ENCODE measurements at regions not wholly inside any gene's neighbourhood (a gene's known extent, or its start where the extent isn't known, plus 50 kb on each side); places are given as distances from the start of the nearest gene placed in this dataset.
"Not testable (repeated sequence)": the region's sequence is repeated elsewhere in the genome, so short reads cannot be mapped to it uniquely, and the experiment has no call there.

DNA sequence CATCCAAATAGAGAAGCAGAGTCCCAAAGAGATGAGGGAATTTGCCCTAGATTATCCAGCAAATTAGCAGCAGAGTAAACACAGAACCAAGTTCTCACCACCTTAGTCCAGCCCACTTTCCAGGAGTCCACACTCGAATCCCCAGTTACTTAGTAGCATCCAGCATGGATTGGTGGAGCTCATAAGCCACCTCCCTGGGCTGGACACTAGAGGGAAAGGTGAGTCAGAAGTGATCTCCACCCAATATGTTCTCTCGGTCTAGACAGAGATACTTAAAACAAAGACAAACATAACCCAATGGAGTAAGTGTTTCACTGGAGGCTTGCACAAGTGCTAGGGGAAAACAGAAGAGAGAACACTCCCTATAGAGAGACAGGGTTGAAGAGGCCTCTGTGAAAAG, 105.1 kb upstream of the CPEB2 start:
- no peak for DNase-seq
- intact Hi-C loops (cut with DNase I): no loop called here

DNA sequence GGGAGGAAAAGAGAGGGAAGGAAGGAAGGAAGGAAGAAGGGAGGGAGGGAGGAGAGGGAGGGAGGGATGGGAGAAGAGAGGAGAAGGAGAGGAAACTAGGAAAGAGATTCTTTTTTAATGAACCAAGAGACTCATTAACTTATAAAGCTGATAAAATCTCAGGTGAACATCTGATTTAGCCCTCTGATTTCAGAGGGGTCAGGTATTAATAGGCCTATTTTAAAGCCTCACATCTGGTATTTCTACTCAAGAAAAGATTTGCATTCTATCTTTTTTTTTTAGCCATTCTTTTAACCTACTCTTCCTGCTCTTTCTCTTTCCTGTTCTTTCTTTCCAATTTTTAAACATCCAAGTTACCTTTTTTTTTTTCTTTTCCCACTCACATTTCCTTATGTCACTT, 103.3 kb upstream of the CPEB2 start:
- DNase-seq: no peak
- intact Hi-C loops (cut with DNase I): no loop called here

DNA sequence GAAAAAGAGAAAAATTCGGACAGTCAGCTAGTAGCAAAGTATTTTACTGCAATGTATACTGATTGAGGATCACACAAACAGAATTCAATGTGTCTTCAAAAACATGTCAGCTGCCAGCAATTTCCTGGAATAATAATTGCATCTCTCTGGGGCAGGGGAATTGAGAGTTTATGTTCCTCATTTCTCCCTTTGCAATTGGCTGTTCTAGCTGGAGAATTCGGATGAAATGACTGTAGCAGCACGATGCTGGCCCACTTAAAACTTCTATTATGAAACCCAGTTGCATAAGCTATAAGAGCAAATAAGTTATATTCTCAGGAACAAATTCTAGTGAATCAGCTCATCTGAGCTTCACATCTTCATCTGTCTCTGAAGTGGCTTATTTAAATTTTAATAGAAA, 99.9 kb upstream of the CPEB2 start:
- DNase-seq: no peak
- intact Hi-C loops (cut with DNase I): no loop called here

DNA sequence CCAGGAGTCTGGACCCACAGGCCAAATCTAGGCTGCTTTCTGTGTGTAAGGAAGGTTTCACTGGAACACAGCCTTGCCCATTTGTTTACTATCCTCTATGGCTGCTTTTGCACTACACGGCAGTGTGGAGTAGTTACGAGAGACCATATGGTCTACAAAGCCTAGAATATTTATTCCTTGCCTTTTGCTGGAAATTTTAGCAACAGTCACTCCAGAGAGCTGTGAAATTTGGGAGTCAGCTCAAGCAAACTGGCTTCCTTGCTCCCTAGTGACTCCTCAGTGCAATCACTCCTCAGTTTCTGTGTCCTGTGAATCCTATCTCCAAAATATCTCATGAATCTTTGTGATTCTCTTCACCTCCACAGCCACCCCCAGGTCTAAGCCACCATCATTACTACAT, 99.0 kb upstream of the CPEB2 start:
- intact Hi-C loops (cut with DNase I): no loop called here

DNA sequence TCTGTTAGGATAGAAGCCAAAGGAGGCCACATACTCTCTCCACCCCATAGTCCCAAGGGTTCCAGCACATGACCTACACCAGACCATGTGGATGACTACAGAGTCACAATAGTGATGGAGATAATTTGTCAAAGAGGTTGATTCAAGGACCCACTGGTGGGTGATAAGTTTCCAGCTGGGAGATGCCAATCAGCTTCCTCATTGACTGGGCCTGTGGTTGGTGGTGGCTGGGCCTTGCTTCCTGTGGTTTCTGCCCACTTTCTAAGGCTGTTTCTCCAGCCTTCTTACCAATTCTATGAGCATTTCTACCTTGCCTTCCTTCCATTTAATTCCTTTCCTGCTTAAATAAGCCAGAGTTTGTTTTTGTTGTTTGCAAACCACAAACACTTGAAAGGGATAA, 95.5 kb upstream of the CPEB2 start:
- DNase-seq: no peak
- intact Hi-C loops (cut with DNase I): no loop called here

More for the DNA sequence above, 99.0 kb upstream of the CPEB2 start:
- no peak for DNase-seq

DNA sequence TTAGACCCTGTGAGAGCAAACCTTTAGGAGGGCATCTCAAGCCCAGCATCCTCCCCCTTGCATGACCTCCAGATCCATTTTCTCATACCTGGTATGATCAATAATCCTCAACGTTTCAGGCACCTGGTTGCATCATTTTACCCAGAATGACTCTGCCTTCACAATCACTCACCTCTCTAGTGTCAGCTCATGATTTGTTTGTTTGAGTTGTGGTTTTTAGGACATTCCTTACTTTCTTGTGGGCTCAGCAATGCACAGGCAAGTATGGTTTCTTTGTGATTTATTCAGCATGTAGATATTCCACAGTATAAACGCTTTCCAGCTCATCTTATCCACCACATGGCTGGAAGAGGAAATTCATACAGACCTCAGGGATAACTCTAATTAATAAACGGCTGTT, 93.6 kb upstream of the CPEB2 start:
- intact Hi-C loops (cut with DNase I): no loop called here
- DNase-seq: no peak

DNA sequence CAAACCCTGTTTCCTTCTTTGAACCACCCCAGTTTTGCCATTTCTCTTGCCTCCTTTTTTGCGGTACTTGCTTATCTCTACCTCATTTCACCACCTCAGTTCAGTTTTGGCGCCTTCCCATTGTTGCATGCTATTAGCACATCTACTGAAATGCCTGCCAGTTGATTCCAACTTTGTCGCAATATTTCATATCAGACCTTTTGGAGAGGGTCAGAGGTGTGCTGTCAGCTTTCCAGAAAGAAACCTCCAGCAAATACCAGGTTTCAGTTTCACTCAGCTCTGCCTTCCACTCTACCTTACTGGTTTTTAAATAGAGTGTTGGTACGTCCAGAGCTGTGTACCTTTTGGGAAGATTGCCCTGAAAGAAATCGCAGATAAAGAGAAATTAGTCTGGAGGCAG, 91.9 kb upstream of the CPEB2 start:
- intact Hi-C loops (cut with DNase I): no loop called here
- DNase-seq: no peak

DNA sequence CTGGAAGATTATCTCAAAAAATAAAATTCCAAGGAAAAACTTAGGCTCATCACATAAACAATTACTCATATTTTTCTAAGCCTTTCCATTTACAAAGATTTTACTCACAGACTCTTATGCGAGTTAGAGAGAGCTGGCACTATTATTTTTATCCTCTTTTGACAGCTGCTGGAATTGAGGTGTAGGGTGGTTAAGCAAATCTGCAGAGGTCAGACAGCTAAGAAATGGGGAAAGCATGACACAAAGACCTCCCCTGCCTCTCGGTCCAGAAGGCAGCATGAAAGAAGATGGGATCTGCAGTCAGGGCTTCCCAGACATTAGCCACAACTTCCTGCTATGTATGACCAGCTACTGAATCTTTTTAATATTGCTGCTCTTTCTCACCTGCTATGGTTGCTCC, 89.9 kb upstream of the CPEB2 start:
- intact Hi-C loops (cut with DNase I): no loop called here
- no peak for DNase-seq

DNA sequence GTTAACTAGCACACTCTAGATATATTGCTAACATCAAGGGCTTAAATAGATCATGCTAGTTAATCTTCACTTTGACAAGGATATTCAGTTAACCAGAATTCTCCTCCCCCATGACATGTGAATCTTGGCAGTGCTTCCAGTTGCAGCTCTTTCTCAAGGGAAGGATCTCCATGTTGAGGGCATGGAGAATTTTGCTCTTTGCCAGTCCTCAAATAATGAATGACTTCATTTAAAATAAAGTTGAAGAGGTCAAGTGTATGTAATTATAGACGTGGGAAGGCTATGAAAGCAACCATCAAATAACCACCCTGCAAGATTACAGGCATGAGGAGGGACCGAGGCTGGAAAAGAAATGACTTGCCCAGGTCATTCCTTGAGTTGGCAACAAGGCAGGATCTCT, 87.3 kb upstream of the CPEB2 start:
- intact Hi-C loops (cut with DNase I): no loop called here
- no peak for DNase-seq

DNA sequence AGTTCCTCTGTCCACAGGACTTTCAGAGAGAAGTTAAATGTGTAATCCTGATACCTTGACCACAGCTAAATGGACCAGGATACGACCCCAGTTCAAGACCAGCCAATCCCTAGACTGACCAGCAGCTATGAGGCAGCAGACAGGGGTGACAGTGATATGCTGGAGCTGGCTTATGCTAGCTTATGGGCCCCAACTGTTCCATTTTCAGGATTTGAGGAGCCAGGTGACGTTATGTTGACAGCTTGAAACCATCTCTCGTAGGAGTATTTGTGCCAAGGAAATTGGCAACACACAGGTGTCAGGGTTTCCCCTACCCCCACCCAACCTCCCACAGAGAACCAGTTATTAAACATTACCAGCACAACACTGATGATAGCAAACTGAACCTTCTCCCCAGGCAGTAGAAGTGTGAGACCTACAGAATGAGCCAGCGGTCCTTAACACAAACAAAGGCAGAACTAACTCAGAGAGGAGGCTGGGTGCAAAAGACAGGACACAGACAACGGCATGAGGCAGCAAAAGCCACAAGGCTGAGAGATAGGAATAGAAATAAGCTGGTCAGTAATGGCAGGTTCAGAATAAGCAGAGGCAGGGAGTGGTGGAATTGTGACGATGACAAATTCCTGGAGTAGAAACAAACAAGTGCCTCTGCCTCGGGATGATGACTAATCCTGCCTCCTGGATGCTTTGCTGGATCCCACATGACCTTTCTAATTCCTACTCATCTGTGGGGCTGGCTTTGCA, 85.6 kb upstream of the CPEB2 start:
- peak in 1 of 10 donors; percentile 22 for DNase-seq
- intact Hi-C loops (cut with DNase I): no loop called here

DNA sequence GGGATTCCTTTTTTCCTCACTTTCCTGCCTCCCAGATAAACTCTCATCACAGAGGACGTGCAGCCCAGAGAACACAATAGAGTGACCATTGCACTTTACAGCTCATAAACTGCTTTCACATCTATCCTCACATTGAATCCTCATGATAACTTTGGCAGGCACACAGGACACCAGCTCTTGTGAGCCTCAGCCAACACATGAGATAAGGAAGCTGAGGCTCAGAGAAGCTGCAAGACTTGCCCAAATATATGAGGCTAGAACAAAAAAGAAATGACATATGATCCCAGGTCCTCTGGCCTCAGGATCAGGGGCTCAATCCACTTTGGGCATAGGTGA, 85.0 kb upstream of the CPEB2 start:
- no peak for DNase-seq

DNA sequence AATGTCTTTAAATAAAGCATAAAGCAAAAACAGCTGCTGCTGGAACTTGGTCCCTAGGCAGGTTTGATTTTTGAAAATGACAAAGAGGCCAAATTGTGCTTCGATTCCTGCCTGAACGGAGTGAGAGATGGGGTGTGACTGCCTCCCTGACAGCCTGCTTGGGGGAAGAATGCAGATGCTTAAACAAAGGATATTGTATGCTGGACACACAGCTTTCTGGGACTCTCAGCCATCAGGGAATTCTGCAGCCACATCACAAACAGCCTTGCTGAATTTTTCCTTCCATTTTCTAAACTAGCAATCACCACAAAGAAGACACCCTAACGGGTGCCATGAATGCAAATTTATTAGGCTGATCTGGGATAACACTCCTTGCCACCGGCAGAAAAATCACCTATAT, 83.9 kb upstream of the CPEB2 start:
- DNase-seq: peak in 1 of 10 donors; percentile 37
- intact Hi-C loops (cut with DNase I): no loop called here

More for the DNA sequence above, 85.0 kb upstream of the CPEB2 start:
- intact Hi-C loops (cut with DNase I): no loop called here

DNA sequence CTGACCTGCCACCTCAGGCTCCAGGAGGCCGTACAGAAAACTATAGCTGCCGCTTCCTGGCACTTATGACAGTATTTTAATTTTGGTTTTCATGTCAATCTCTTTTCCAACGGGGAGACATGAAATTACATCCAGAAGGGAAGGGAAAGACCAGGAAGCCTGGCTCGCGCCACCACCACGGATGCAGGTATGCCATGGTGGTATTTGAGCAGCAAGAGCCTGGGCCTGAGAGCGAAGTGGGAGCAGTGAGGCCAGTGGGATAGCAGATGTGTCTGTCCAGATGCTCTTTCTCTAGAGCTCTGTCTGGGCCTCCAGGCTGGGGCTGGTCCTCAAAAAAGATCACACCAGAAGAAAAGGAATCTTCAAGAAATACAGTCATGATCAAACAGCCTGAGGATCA, 82.5 kb upstream of the CPEB2 start:
- no peak for DNase-seq
- intact Hi-C loops (cut with DNase I): no loop called here

DNA sequence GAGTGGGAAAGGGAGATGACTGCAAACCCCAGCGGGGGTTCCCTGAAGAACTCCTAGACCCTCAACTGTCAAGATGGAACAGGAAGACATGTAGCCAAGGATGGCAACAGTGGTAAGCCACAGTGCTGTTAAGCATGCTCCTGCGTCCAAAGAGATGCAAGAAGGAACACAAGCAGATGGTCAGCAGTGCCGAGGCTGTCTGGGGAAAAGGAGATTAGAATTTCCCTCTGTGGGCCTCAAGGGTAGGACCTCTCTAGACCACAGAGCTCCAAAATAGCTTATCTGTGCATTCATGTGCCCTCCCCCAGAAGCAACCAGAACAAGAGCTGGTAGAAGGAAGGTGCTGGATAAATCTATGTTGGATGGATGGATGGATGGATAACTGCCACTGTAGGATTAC, 82.0 kb upstream of the CPEB2 start:
- no peak for DNase-seq
- intact Hi-C loops (cut with DNase I): no loop called here

DNA sequence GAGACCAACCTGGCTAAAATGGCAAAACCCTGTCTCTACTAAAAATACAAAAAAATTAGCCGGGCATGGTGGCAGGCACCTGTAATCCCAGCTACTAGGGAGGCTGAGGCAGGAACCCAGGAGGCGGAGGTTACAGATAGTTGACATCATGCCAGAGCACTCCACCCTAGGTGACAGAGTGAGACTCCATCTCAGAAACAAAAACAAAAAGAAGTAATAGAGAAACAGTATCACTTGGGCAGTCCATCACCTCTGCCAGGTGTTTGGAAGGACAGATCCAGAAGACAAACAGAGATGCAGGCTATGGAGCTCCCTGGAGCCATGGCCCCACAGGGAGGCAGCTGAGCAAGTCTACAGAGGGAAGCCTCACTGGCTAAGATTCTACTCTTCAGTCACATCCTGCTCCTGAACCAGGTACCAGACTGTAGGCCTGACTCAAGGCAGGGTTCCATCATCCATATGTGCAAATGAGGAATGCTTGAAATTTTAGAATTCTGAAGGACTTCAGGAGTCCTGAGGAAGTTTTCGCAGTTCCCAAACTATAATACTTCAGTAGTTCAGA, 81.4 kb upstream of the CPEB2 start:
- intact Hi-C loops (cut with DNase I): no loop called here
- no peak for DNase-seq

DNA sequence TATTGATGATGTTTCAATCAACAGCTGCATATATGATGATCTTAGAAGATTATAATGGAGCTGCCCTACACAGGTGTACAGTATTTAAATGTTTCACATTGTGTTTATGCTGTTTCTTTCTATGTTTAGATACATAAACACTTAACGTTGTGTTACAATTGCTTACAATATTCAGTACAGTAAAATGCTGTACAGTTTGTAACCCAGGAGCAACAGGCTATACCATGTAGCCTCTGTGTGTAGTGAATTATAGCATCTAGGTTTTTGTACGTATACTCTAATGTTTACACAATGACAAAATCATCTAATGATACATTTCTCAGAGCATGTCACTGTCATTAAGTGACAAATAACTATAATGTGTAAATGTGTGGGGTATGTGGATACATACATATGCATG, 80.5 kb upstream of the CPEB2 start:
- intact Hi-C loops (cut with DNase I); DNase-seq: not testable (repeated sequence)

DNA sequence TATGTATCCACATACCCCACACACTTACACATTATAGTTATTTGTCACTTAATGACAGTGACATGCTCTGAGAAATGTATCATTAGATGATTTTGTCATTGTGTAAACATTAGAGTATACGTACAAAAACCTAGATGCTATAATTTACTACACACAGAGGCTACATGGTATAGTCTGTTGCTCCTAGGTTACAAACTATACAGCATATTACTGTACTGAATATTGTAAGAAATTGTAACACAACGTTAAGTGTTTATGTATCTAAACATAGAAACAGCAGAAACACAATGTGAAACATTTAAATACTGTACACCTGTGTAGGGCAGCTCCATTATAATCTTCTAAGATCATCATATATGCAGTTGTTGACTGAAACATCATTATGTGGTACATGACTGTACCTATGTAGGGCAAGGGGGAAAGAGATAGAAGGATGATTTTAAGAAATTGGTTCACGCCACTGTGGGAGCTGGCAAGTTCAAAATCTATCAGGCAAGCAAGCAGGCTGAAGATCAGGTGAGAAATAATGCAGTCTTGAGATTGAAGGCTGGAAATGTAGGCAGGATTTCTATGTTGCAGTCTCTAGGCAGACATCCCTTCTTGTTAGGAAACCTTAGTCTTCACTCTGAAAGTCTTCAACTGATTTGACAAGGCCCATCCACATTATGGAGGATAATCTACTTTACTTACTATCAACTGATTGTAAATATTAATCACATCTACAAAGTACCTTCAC, 78.0 kb upstream of the CPEB2 start:
- no peak for DNase-seq
- intact Hi-C loops (cut with DNase I): no loop called here

DNA sequence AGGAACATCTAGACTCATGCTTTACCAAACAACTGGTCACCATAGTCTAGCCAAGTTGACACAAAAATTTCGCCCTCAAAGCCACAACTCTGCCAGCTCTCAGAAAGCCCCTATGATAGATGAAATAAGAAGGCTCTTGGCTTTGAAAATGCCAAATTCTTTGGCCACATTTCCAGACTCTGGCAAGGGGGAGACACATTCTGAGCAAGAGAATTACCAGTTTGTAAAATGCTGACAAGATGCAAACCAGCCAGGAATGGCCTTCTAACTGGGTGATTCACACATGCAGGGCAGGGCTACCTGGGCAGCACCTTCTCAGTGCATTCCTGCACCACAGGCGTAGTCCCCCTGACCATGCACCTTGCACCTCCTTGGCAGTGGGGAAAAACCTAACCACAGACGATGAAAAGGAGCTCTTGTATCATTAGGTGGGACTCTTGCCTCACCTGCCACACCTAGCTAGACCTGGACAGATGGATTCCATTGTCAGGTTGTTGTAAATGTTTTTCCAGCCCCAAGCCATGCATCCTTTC, 77.4 kb upstream of the CPEB2 start:
- no peak for DNase-seq
- intact Hi-C loops (cut with DNase I): no loop called here

DNA sequence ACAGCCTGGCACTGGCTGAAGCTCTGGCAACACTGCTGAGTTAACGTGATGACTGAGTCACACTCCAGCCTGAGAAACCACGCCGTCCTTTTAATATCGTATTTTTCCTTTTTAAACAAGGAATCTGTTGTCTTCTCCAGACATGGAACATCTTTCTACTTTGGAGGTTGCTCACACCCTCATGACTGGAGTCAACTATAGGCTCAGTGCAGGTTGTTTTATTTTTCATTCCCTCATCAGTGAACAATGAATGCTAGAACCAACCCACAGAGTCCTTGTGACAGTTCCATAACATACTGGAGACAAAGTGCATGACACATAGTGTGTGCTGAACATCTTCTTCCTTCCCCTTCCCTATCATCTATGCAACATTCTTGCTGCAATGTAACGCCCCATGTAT, 76.8 kb upstream of the CPEB2 start:
- intact Hi-C loops (cut with DNase I): no loop called here
- DNase-seq: no peak

DNA sequence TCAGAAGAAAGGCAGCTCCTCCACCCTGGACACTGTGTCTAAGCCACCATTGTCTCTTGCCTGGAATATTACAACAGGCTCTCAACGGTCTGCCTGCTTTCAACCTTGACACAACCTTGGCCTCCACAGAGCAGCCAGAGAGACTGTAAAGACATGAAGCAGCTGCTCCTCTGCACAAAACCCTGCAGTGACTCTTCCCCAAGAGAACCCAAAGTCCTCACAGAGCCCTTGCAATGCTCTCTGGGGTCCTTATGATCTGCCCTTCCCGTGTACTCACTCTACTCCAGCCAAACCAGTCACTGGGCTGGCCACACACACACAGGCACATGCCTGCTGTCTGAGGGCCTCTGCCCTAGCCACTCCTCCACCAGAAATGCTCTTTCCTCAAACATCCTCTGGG, 75.9 kb upstream of the CPEB2 start:
- DNase-seq: no peak
- intact Hi-C loops (cut with DNase I): no loop called here

DNA sequence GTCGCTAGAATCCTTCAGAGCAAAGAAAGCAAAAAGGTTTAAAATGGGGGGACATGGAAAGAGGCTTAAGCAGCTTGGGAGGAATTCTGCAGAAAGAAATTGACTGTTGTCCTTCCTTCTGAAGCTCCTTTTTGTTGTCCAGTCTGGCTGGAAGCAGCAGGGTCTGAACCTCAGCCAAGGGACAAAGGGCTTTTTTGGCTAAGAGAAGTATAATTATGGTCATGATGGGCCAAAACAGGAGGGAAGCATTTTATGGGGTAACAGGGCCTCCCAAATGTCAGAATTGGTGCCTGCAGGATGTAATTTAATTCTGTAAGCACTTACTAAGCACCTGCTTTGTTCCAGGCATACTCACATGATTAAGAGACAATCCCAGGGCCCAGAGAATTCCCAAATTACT, 74.2 kb upstream of the CPEB2 start:
- intact Hi-C loops (cut with DNase I): no loop called here
- no peak for DNase-seq

DNA sequence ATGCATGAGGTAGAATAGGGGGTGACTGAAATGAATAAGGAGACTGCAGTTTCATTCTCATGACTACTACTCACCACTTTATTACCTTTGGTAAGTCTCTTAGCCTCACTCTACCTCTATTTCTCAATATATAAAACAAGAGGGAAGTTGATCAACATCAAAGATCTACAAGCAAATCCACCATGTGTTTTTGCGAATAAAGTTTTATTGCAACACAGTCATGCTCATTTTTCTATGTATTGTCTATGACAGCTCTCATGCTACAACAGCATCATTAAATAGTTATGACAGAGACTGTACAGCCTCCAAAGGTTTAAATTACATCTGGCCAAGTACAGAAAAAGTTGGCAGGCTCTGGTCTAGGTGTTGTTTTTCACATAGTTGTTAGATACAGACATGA, 72.6 kb upstream of the CPEB2 start:
- no peak for DNase-seq
- intact Hi-C loops (cut with DNase I): no loop called here
